NCI-H345 treated with DMSO at 0.1 percent for 48 hours (cell line): ENCODE measurements at regions not wholly inside any gene's neighbourhood (a gene's known extent, or its start where the extent isn't known, plus 50 kb on each side); places are given as distances from the start of the nearest gene placed in this dataset.
"Not testable (repeated sequence)": the region's sequence is repeated elsewhere in the genome, so short reads cannot be mapped to it uniquely, and the experiment has no call there.

Source experiments
- DNase-seq: peaks from one replicate; lab custom pipeline; 2025; ENCODE audit not compliant: unreplicated experiment; lab: John Stamatoyannopoulos, UW

- no peak for DNase-seq
These were observed 211.5 kb upstream of the PRSS1 start for GRCh38 chr7:142537760-142538159.

DNA sequence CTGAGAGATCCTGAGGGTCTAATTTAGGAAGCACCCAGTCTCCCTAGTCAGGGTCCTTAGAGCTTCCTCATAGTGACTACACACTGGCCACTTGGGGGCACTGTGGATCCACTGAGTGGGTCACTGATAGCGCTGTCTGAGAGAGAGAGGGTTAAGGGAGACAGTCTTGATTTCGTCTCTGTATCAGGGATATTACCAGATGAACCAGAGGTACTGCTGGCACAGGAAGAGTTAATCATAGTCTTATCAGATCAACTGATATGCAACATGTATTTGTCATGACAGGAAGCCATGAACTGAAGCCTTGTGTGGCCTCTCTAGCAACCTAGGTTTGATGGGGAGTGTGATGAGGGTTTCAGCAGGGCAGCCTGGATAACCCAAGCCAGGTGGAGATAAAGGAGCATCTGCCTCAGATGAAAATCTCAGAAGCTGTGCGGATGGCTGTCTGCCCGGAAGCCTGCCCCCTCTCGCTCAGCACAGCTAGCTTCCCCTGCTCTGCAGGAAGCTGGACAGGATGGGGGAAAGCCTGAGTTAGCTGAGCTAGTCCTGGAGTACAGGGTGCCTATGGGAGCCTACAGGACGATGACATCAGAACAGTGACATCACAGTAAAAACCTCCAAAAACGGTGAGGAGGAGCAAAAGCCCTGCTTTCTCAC, 214.0 kb upstream of the PRSS1 start:
- DNase-seq, result no peak

- no peak for DNase-seq
These were observed 214.5 kb upstream of the PRSS1 start for GRCh38 chr7:142534726-142535122.

GRCh38 chr7:142533920-142534319, 215.4 kb upstream of the PRSS1 start:
- no peak for DNase-seq

DNA sequence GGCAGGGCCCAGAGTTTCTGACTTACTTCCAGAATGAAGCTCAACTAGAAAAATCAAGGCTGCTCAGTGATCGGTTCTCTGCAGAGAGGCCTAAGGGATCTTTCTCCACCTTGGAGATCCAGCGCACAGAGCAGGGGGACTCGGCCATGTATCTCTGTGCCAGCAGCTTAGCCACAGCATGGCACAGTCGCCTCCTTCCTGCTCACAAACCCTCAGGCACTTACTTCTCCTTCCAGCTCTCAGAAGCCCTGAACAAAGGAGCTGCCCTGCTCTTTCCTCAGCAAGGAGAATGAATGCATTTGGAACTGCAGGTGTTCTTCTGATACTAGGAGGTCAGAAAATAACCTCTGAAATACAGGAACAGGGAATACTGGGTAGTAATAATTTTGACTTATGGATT, 219.7 kb upstream of the PRSS1 start:
- no peak for DNase-seq

DNA sequence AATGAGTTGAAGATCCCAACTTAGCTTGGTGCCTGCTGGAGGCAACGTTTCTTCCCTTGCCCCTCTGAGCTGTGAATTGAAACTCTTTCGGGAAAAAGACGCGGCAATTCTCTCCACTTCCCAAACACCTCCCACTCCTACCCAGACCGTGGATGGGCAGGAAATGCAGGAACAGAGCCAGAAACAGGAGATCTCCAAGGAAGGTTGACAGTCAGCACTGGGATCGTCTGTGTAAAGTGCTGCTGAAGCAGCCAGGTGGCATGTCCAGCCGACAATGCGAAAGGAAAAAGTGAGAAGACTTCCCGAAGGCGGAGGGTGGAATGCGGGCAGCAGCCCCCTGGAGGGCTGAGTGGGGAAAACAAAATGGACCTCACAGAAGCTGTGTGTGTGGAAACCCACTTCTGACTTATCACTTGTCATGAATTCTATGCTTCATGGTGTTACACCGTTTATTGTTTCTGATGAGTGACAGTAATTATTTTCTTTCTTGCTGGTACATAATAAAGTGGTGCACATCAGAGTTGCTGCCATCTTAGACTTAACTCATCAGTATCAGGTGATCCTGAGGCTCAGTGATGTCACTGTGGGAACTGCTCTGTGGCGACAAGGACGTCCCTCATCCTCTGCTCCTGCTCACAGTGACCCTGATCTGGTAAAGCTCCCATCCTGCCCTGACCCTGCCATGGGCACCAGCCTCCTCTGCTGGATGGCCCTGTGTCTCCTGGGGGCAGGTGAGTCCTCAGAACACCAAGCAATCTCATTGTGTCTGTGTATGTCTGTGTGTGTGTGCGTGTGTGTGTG, 220.5 kb upstream of the PRSS1 start:
- DNase-seq, result no peak

- no peak for DNase-seq
These were observed 225.3 kb upstream of the PRSS1 start for GRCh38 chr7:142523821-142524460.

- no peak for DNase-seq
These were observed 226.5 kb upstream of the PRSS1 start for GRCh38 chr7:142522735-142523134.

DNA sequence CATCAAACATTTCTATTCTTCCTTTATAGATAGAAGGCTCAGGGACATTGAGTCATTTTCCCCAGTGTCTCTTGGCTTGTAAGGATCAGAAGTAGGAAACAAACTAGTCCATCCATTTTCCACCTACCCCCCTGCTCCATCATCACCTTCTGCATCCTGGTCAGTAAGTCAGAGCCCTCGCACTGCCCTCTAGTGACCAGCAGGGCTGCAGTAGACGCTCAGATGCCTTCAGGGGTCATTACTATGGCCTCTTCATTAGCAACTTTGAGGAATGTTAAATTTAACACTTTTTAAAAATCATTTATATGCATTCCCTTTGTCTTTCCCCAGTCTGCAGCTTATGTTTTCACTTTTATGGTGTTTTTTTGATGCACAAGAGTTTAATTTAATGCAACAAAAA, 228.4 kb upstream of the PRSS1 start:
- DNase-seq, result not testable (repeated sequence)

GRCh38 chr7:142520455-142520854, 228.8 kb upstream of the PRSS1 start:
- not testable (repeated sequence) for DNase-seq

DNA sequence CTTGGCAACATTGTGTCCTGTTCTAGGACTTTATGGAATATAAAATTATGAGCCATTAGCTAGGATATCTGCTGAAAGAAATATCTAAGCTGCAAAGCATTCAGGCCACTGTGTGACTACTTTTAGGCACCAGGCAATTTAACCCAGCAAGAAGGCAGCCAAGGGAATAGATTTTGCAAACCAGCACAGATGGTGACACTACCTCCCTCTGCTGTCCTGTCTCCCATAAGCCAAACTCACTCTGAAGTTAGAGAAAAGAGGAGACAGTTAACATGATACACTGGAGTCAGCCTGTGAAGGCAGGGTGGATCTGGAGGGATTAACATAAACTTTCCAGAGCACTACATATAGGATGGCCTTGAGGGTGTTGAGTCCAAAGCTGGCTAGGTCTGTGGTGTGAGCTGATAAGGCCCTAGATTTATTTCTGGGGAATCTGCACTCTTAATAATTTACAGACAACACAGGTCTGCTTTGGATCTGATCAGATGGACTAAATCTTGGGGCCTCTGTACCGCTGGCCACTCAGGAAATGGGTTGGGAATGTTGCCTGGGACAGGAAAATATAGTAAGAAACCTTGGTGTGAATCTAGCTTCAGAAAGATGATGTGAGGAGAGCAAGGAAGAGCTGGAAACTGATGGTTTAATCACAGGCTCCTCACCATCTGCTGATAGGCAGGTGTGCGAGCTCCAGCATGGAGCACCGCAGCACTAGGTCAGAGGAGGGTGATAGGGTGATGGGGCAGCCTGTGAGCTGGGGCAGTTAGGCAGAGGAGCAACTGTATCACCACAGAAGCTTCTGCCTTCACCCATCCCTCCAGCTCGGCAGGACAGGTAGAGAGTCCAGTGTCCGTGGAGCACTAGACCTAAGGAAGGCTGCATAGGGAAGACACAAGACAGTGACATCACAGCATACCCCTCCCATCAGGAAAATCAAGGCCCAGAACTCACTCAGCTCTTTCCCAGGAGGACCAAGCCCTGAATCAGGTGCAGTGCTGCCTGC, 229.9 kb upstream of the PRSS1 start:
- no peak for DNase-seq

GRCh38 chr7:142516038-142516501, 233.2 kb upstream of the PRSS1 start:
- DNase-seq, result peak; percentile 15

DNA sequence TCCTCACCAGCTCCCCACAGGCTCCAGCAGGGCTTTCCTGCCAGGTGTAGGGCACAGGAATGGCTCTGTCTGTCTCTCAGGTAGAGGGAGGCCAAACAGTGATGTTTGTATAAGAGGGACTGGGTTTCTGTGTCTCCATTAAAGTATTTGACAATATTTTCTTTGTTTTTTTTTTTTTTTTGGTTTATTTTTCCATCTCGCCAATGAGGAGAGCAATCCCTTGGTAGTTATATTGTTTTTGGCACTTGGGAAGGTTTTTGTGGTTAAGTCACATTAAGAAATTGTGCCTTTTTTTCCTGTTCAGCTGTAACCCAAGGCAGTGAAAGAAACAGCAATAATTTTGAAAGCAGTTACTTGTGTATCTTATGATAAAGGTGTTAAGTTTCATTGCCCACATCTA, 234.6 kb upstream of the PRSS1 start:
- DNase-seq, result not testable (repeated sequence)

DNA sequence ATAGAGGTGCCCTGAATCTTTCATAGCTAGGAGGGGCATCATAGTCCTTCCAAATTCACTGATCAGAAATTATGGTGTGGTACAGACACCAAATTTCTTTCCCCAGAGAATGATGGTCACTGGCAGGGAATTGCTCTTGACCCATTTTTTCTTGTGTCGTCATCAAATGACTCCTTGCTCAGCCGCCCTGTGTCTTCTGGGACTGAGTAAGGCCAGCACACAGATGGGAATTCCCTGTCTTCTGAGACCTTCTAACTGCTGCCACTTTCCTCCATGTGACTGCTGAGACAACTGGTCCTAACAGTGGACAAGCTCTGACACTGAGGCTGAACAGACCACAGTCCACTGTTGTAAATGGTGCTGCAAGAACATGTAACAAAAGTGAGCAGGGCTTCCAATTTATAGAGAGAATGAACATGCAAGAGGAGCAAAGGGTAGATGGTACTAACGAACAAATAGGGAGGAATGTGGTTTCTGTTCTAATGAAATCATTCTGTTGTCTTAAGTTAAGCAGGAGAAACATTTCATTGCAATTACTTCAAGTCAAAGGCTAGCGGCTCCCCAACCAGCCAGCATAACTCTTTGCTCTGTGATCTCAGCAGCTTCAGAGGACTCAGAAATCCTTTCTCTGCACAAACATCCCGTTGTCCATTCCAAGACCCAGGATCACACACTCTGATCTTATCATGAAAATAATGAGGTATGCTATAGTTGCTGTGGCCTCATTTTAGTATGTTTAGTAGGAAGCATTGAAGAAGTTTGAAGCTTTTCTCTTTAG, 235.9 kb upstream of the PRSS1 start:
- DNase-seq, result no peak

- DNase-seq, result no peak
These were observed 237.5 kb upstream of the PRSS1 start for GRCh38 chr7:142511801-142512200.

- DNase-seq, result no peak
These were observed 237.9 kb upstream of the PRSS1 start for GRCh38 chr7:142511374-142511773.

GRCh38 chr7:142509235-142509634, 240.0 kb upstream of the PRSS1 start:
- DNase-seq, result not testable (repeated sequence)

GRCh38 chr7:142508251-142508650, 241.0 kb upstream of the PRSS1 start:
- no peak for DNase-seq

DNA sequence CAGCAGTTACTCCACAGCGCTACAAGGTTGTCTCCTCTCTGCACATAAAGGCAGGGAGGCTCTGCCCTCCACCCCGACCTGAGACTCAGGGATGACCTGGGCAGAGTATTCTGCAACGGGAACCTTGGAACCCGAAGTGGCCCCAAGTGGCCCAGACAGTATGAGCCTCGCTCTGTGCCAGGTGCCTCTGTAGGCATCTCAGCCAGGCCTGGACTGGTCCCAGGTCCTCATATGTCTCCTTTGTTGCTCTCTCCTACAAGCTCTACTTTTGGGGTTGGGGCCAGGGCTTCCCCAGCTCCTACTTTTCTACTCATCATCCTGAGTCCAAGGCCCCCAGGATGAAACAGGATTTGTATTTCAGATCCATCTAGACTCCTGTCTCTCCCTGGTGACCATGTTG, 241.5 kb upstream of the PRSS1 start:
- DNase-seq, result no peak

DNA sequence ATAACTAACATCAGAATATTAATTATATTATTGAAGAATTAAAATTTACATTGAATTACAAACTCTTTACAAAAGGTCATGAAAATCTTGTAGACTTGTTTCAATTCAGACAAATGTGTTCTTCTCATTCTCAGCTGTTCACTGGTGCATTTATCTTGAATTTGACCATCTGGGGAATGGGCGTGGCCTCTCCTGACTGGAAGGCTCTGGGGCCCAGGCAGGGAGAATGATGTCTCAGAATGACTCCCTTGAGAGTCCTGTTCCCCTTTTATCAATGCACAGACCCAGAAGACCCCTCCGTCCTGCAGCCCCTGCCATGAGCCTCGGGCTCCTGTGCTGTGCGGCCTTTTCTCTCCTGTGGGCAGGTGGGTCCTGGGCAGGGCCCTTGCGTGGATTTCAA, 242.2 kb upstream of the PRSS1 start:
- not testable (repeated sequence) for DNase-seq
